IMR-90 (cell line): ENCODE measurements at regions not wholly inside any gene's neighbourhood (a gene's known extent, or its start where the extent isn't known, plus 50 kb on each side); places are given as distances from the start of the nearest gene placed in this dataset.

Source experiments
- ATAC-seq: fragments of 200-7000 bp; cut with Tn5 transposase; 2 replicates; pipeline ENCODE4 v1.9.1; 2020; ENCODE audit warnings: low read depth, mild to moderate bottlenecking, moderate library complexity
- BruUV-seq: library from RNA; stranded (reverse); fragments of 400-500 nt; replicated peaks from 2 replicates; lab custom pipeline; 2021; lab: Mats Ljungman, UMichigan
- CTCF ChIA-PET: fragments of 300-600 bp; formaldehyde crosslinking; extraction: SDS; loops from one replicate; lab custom pipeline; 2021; ENCODE audit warnings: antibody characterized with exemption; lab: Yijun Ruan, JAX
- POLR2A ChIA-PET: fragments of 300-600 bp; sonication (Branson Sonifier 250); formaldehyde crosslinking; loops from one replicate; lab custom pipeline; 2022; ENCODE audit warnings: antibody characterized with exemption; ENCODE audit not compliant: unreplicated experiment; lab: Charles Lee
- DNase-seq: peaks from one replicate; pipeline ENCODE4 v3.0.0; 2013
- H2AFZ ChIP-seq: replicated peaks from 2 replicates; pipeline ENCODE3; 2013; ENCODE audit warnings: low read length, mild to moderate bottlenecking; ENCODE audit not compliant: poor library complexity
- H2AK5ac ChIP-seq: 2 replicates; pipeline ENCODE4 v1.6.1; 2013; ENCODE audit warnings: low read depth, low read length, inconsistent platforms
- H2AK9ac ChIP-seq: replicated peaks from 2 replicates; pipeline ENCODE3; 2013; ENCODE audit warnings: mild to moderate bottlenecking, low read depth, low read length, moderate library complexity; ENCODE audit not compliant: poor library complexity
- H2BK120ac ChIP-seq: 2 replicates; pipeline ENCODE4 v1.6.1; 2013; ENCODE audit warnings: low read depth, low read length, inconsistent platforms
- H2BK15ac ChIP-seq: 3 replicates; pipeline ENCODE4 v1.6.1; 2013; ENCODE audit warnings: low read depth, low read length, inconsistent platforms
- H2BK20ac ChIP-seq: 2 replicates; pipeline ENCODE4 v1.6.1; 2013; ENCODE audit warnings: low read depth, mild to moderate bottlenecking, inconsistent platforms, low read length, moderate library complexity
- H2BK5ac ChIP-seq: 2 replicates; pipeline ENCODE4 v1.6.1; 2013; ENCODE audit warnings: mild to moderate bottlenecking, low read depth, low read length, inconsistent platforms; ENCODE audit not compliant: poor library complexity, severe bottlenecking
- H3K14ac ChIP-seq: replicated peaks from 2 replicates; pipeline ENCODE4 v1.6.1; 2013; ENCODE audit warnings: low read depth, low read length, inconsistent platforms
- H3K18ac ChIP-seq: 2 replicates; pipeline ENCODE4 v1.6.1; 2013; ENCODE audit warnings: low read depth, low read length, control low read depth
- H3K23ac ChIP-seq: 2 replicates; pipeline ENCODE4 v1.6.1; 2013; ENCODE audit warnings: low read depth, low read length, inconsistent platforms
- H3K27ac ChIP-seq: 2 replicates; pipeline ENCODE4 v1.5.1; 2013; ENCODE audit warnings: mild to moderate bottlenecking, control low read depth, low read length; ENCODE audit not compliant: insufficient read depth
- H3K27me3 ChIP-seq: 2 replicates; pipeline ENCODE4 v1.6.1; 2013; ENCODE audit warnings: low read length; ENCODE audit not compliant: control insufficient read depth, insufficient read depth
- H3K36me3 ChIP-seq: 2 replicates; pipeline ENCODE4 v1.6.1; 2013; ENCODE audit warnings: low read length, mixed read lengths; ENCODE audit not compliant: control insufficient read depth, insufficient read depth
- H3K4ac ChIP-seq: 2 replicates; pipeline ENCODE4 v1.6.1; 2013; ENCODE audit warnings: low read depth, low read length, inconsistent platforms
- H3K4me1 ChIP-seq: 2 replicates; pipeline ENCODE4 v1.6.1; 2013; ENCODE audit warnings: low read length, mixed read lengths; ENCODE audit not compliant: control insufficient read depth, insufficient read depth
- H3K4me2 ChIP-seq: 2 replicates; pipeline ENCODE4 v1.6.1; 2013; ENCODE audit warnings: low read depth, mild to moderate bottlenecking, control low read depth, low read length, moderate library complexity
- H3K4me3 ChIP-seq: 2 replicates; pipeline ENCODE4 v1.5.1; 2013; ENCODE audit warnings: low read depth, mild to moderate bottlenecking, control low read depth, low read length, moderate library complexity; ENCODE audit not compliant: insufficient read depth
- H3K56ac ChIP-seq: 2 replicates; pipeline ENCODE4 v1.6.1; 2013; ENCODE audit warnings: low read length, inconsistent platforms; ENCODE audit not compliant: insufficient read depth; ENCODE audit errors: extremely low read depth
- H3K79me1 ChIP-seq, 2 experiments: 2 replicates each; pipeline ENCODE4 v1.6.1; 2013; ENCODE audit warnings: low read length in 2 of 2, inconsistent platforms in 1 of 2, low read depth in 1 of 2
- H3K9ac ChIP-seq: 2 replicates; pipeline ENCODE4 v1.6.1; 2013; ENCODE audit warnings: low read depth, low read length, control low read depth
- H3K9me1 ChIP-seq: 2 replicates; pipeline ENCODE4 v1.6.1; 2013; ENCODE audit warnings: low read length, inconsistent platforms; ENCODE audit not compliant: insufficient read depth
- H3K9me3 ChIP-seq: 2 replicates; pipeline ENCODE4 v1.6.1; 2013; ENCODE audit warnings: low read length; ENCODE audit not compliant: control insufficient read depth, insufficient read depth
- H4K20me1 ChIP-seq: 2 replicates; pipeline ENCODE4 v1.6.1; 2013; ENCODE audit warnings: low read length, inconsistent platforms; ENCODE audit not compliant: insufficient read depth
- H4K5ac ChIP-seq: 2 replicates; pipeline ENCODE4 v1.6.1; 2013; ENCODE audit warnings: mild to moderate bottlenecking, low read depth, low read length, control low read depth
- H4K8ac ChIP-seq, 2 experiments: 2 replicates each; pipeline ENCODE4 v1.6.1; 2013; ENCODE audit warnings: low read depth in 2 of 2, low read length in 2 of 2, control low read depth in 1 of 2, inconsistent platforms in 1 of 2
- H4K91ac ChIP-seq: 2 replicates; pipeline ENCODE4 v1.6.1; 2013; ENCODE audit warnings: low read depth, low read length, inconsistent platforms; ENCODE audit not compliant: insufficient read depth
- BHLHE40 ChIP-seq: fragments of 150-350 bp; IDR thresholded peaks from 2 replicates; pipeline ENCODE4 v1.6.1; 2016; ENCODE audit warnings: mild to moderate bottlenecking, low read depth, low read length
- CEBPB ChIP-seq: IDR thresholded peaks from 2 replicates; pipeline ENCODE4 v1.6.1; 2012; ENCODE audit warnings: low read depth, low read length, improper control_type of control experiment
- CHD1 ChIP-seq: IDR thresholded peaks from 2 replicates; pipeline ENCODE4 v1.6.1; 2012; ENCODE audit warnings: low read depth, low read length, improper control_type of control experiment
- FOS ChIP-seq: fragments of 150-350 bp; IDR thresholded peaks from 2 replicates; pipeline ENCODE4 v1.6.1; 2016; ENCODE audit warnings: low read depth, low read length
- MAZ ChIP-seq: IDR thresholded peaks from 2 replicates; pipeline ENCODE4 v1.6.1; 2012; ENCODE audit warnings: low read depth, mild to moderate bottlenecking, low read length, improper control_type of control experiment, moderate library complexity, borderline replicate concordance
- NFE2L2 ChIP-seq: fragments of 150-350 bp; IDR thresholded peaks from 2 replicates; pipeline ENCODE4 v1.6.1; 2016; ENCODE audit warnings: low read depth, mild to moderate bottlenecking, low read length
- POLR2A ChIP-seq: IDR thresholded peaks from 2 replicates; pipeline ENCODE4 v1.6.1; 2012; ENCODE audit warnings: mild to moderate bottlenecking, low read depth, low read length
- RAD21 ChIP-seq: IDR thresholded peaks from 2 replicates; pipeline ENCODE4 v1.6.1; 2012; ENCODE audit warnings: low read length, improper control_type of control experiment
- RFX5 ChIP-seq: IDR thresholded peaks from 2 replicates; pipeline ENCODE4 v1.8.0; 2012; ENCODE audit warnings: low read depth, mild to moderate bottlenecking, low read length, moderate library complexity
- SMC3 ChIP-seq: fragments of 150-350 bp; IDR thresholded peaks from 2 replicates; pipeline ENCODE4 v1.6.1; 2016; ENCODE audit warnings: low read depth, mild to moderate bottlenecking, antibody characterized with exemption, low read length, moderate library complexity
- WGBS, 2 experiments: methylation state at CpG; one replicate each; pipeline versions ENCODE4 v1.1.5 to v1.1.7; 2013; ENCODE audit warnings: missing lambda C conversion rate in 2 of 2; ENCODE audit not compliant: insufficient read length in 1 of 2; ENCODE audit errors: extremely low coverage in 2 of 2; 5-methylcytosine and 5-hydroxymethylcytosine counted together
- dilution Hi-C: fragments of 300-500 bp; cut with HindIII; formaldehyde crosslinking; loops from one replicate; pipeline ENCODE4 v1.14.3; 2018; ENCODE audit warnings: low sequenced_read_pairs; ENCODE audit not compliant: unreplicated experiment
- in situ Hi-C: fragments of 300-500 bp; cut with MboI; formaldehyde crosslinking; loops from 3 replicates; pipeline ENCODE4 v1.14.3; 2019; ENCODE audit warnings: low sequenced_read_pairs, inconsistent platforms, mixed read lengths
- intact Hi-C: fragments of 100-400 bp; cut with micrococcal nuclease; formaldehyde crosslinking; loops from 2 replicates; pipeline ENCODE4 v1.10.0; 2022
- TF ChIP-seq, protein P1 (sequence below): fragments of 150-350 bp; IDR thresholded peaks from 2 replicates; pipeline ENCODE4 v1.6.1; 2016; ENCODE audit warnings: low read depth, mild to moderate bottlenecking, low read length, moderate library complexity, borderline replicate concordance
- TF ChIP-seq, protein P2 (sequence below): conservative IDR thresholded peaks from 2 replicates; pipeline ENCODE4 v1.5.1; 2012; ENCODE audit warnings: mild to moderate bottlenecking, low read depth, low read length, improper control_type of control experiment

DNA sequence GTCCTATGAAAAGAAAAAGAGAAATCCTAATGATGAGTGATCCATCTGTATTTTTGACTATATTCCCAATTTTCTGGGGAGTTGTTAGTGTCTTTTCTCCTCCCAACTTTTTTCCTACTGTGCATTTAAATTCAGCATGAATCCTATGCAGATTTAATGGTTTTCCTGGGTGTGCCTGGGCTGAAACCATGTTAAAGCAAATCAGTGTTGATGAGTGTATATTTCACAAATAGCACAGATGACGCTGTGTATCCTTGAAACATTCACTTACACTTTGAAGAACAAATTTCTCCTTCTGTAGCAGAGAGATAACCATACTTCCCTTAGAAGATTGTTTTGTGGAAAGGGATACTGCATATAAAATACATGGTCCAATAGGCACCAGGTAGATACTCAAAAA, 114.3 kb downstream of the TRIB2 start:
- Histone ChIP-seq H3K79me1 (no peaks in the 10 kb centered on the region), H3K4me2 (no peak overlapping the region), H3K23ac (no peak overlapping the region), H3K56ac (no peak overlapping the region), H3K18ac (no peak overlapping the region), H2AK9ac (no peak overlapping the region), H2BK20ac (no peak overlapping the region), H3K9me1 (no peaks in the 10 kb centered on the region), H2BK120ac (no peak overlapping the region), H3K4me3 (no peak overlapping the region), H2BK15ac (no peak overlapping the region), H4K8ac (no peak overlapping the region), H3K27ac (no peak overlapping the region), H2AFZ (no peak overlapping the region), H3K4me1 (no peaks in the 10 kb centered on the region), H3K9me3 (no peaks in the 10 kb centered on the region), H3K14ac (no peak overlapping the region), H3K9ac (no peak overlapping the region), H2AK5ac (no peak overlapping the region), H4K5ac (no peak overlapping the region), H4K91ac (no peak overlapping the region), H3K4ac (no peak overlapping the region), H4K20me1 (no peaks in the 10 kb centered on the region), H3K36me3 (no peaks in the 10 kb centered on the region), H3K27me3 (no peaks in the 10 kb centered on the region), H2BK5ac (no peak overlapping the region)
- no CpG with 5 or more reads among the region's 1 CpG for WGBS, 2 experiments
- ATAC-seq (no peak), DNase-seq (no peak)
- in situ Hi-C loops, result no loop called here
- dilution Hi-C loops, result no loop called here
- POLR2A ChIA-PET, result no interaction called here
- TF ChIP-seq CHD1, result no peak
- no peak for TF ChIP-seq BHLHE40
- no peak for TF ChIP-seq SMC3
- TF ChIP-seq, protein P1, sequence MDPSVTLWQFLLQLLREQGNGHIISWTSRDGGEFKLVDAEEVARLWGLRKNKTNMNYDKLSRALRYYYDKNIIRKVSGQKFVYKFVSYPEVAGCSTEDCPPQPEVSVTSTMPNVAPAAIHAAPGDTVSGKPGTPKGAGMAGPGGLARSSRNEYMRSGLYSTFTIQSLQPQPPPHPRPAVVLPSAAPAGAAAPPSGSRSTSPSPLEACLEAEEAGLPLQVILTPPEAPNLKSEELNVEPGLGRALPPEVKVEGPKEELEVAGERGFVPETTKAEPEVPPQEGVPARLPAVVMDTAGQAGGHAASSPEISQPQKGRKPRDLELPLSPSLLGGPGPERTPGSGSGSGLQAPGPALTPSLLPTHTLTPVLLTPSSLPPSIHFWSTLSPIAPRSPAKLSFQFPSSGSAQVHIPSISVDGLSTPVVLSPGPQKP, result no peak
- TF ChIP-seq FOS, result no peak
- no peak for TF ChIP-seq CEBPB
- TF ChIP-seq RAD21, result no peak
- TF ChIP-seq RFX5, result no peak
- TF ChIP-seq, protein P2, sequence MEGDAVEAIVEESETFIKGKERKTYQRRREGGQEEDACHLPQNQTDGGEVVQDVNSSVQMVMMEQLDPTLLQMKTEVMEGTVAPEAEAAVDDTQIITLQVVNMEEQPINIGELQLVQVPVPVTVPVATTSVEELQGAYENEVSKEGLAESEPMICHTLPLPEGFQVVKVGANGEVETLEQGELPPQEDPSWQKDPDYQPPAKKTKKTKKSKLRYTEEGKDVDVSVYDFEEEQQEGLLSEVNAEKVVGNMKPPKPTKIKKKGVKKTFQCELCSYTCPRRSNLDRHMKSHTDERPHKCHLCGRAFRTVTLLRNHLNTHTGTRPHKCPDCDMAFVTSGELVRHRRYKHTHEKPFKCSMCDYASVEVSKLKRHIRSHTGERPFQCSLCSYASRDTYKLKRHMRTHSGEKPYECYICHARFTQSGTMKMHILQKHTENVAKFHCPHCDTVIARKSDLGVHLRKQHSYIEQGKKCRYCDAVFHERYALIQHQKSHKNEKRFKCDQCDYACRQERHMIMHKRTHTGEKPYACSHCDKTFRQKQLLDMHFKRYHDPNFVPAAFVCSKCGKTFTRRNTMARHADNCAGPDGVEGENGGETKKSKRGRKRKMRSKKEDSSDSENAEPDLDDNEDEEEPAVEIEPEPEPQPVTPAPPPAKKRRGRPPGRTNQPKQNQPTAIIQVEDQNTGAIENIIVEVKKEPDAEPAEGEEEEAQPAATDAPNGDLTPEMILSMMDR, result no peak
- no peak for TF ChIP-seq POLR2A
- TF ChIP-seq NFE2L2, result no peak
- TF ChIP-seq MAZ, result no peak
- CTCF ChIA-PET, result no interaction called here
- no TSS peak for BruUV-seq
- intact Hi-C loops, result no loop called here
